B cell (primary cell): ENCODE measurements at regions not wholly inside any gene's neighbourhood (a gene's known extent, or its start where the extent isn't known, plus 50 kb on each side); places are given as distances from the start of the nearest gene placed in this dataset.

Experiments used
- CTCF ChIP-seq: fragments of 200-600 bp; IDR thresholded peaks from one replicate; pipeline ENCODE4 v1.8.0; 2022; ENCODE audit warnings: antibody characterized with exemption, mild to moderate bottlenecking
- EZH2 ChIP-seq: IDR thresholded peaks from 2 replicates; pipeline ENCODE4 v1.6.1; 2012; ENCODE audit warnings: borderline replicate concordance, low read depth, mild to moderate bottlenecking, moderate library complexity, low read length; ENCODE audit not compliant: insufficient read depth, poor library complexity, severe bottlenecking

GRCh38 chr6:15798533-15799255, 135.9 kb upstream of the DTNBP1 start:
- no peak for TF ChIP-seq CTCF
- no peak for TF ChIP-seq EZH2
